CD14-positive monocyte (primary cell): ENCODE measurements at regions not wholly inside any gene's neighbourhood (a gene's known extent, or its start where the extent isn't known, plus 50 kb on each side); places are given as distances from the start of the nearest gene placed in this dataset.

Experiments
- DNase-seq, 3 donors: peaks; one replicate each; pipeline ENCODE4 v3.0.0-alpha.2; 2011 to 2022
- H2AFZ ChIP-seq: 2 replicates; pipeline ENCODE4 v1.6.0; 2012; ENCODE audit warnings: mild to moderate bottlenecking, low read depth, low read length, inconsistent platforms; ENCODE audit not compliant: insufficient read depth, poor library complexity, severe bottlenecking
- H3K27ac ChIP-seq, 2 donors: 1 replicate in 1 of 2; 2 replicates in 1 of 2; pipeline ENCODE4 v1.5.1; 2012 to 2013; ENCODE audit warnings: low read length in 2 of 2, control low read depth in 1 of 2, inconsistent platforms in 1 of 2, low read depth in 1 of 2, mild to moderate bottlenecking in 1 of 2
- H3K27me3 ChIP-seq, 2 donors: one replicate each; pipeline versions ENCODE4 v1.6.0 to v1.6.1; 2011 to 2013; ENCODE audit warnings: low read length in 2 of 2; ENCODE audit not compliant: control insufficient read depth in 2 of 2, insufficient read depth in 2 of 2
- H3K36me3 ChIP-seq, 2 donors: replicated peaks in 1 of 2; 1 replicate in 1 of 2; 2 replicates in 1 of 2; pipeline versions ENCODE4 v1.5.1 to v1.6.1; 2012 to 2013; ENCODE audit warnings: low read length in 2 of 2, control low read depth in 1 of 2, inconsistent platforms in 1 of 2, mild to moderate bottlenecking in 1 of 2; ENCODE audit not compliant: insufficient read depth in 2 of 2, control insufficient read depth in 1 of 2
- H3K4me1 ChIP-seq, 2 donors: 1 replicate in 1 of 2; 2 replicates in 1 of 2; pipeline versions ENCODE4 v1.5.1 to v1.6.1; 2012 to 2013; ENCODE audit warnings: low read length in 2 of 2, control low read depth in 1 of 2, inconsistent platforms in 1 of 2, mild to moderate bottlenecking in 1 of 2, moderate library complexity in 1 of 2; ENCODE audit not compliant: insufficient read depth in 2 of 2, control insufficient read depth in 1 of 2
- H3K4me2 ChIP-seq: replicated peaks from 2 replicates; pipeline ENCODE3; 2012; ENCODE audit warnings: low read length, moderate library complexity, mild to moderate bottlenecking; ENCODE audit not compliant: poor library complexity, severe bottlenecking; ENCODE audit errors: extremely low read depth
- H3K4me3 ChIP-seq, 3 experiments: fragments of 200-600 bp in 1 of 3; sonication (generic) in 1 of 3; replicated peaks in 1 of 3; 1 replicate in 2 of 3; 2 replicates in 1 of 3; pipeline ENCODE4 v1.5.1; 2011 to 2013; ENCODE audit warnings: low read length in 3 of 3, mild to moderate bottlenecking in 3 of 3, control low read depth in 2 of 3, low read depth in 2 of 3, inconsistent platforms in 1 of 3, moderate library complexity in 1 of 3
- H3K79me2 ChIP-seq: 2 replicates; pipeline ENCODE4 v1.6.0; 2012; ENCODE audit warnings: mild to moderate bottlenecking, control low read depth, inconsistent platforms, low read length, moderate library complexity; ENCODE audit not compliant: insufficient read depth
- H3K9ac ChIP-seq: 2 replicates; pipeline ENCODE4 v1.6.0; 2017; ENCODE audit warnings: low read length, mild to moderate bottlenecking; ENCODE audit not compliant: insufficient read depth, poor library complexity, severe bottlenecking
- H3K9me3 ChIP-seq, 2 donors: replicated peaks in 1 of 2; 1 replicate in 1 of 2; 2 replicates in 1 of 2; pipeline versions ENCODE4 v1.5.1 to v1.6.1; 2012 to 2013; ENCODE audit warnings: low read length in 2 of 2, control low read depth in 1 of 2; ENCODE audit not compliant: control insufficient read depth in 1 of 2, insufficient read depth in 1 of 2
- H4K20me1 ChIP-seq: 2 replicates; pipeline ENCODE4 v1.6.0; 2012; ENCODE audit warnings: mild to moderate bottlenecking, low read length, control low read depth, moderate library complexity; ENCODE audit not compliant: insufficient read depth
- H3K27ac Mint-ChIP-seq, 7 donors: one replicate each; pipeline ENCODE4 v1.8.0; 2020; ENCODE audit warnings: mild to moderate bottlenecking in 7 of 7, mixed read lengths in 7 of 7, moderate library complexity in 6 of 7, inconsistent platforms in 2 of 7
- H3K27me3 Mint-ChIP-seq, 3 donors: one replicate each; pipeline ENCODE4 v1.8.0; 2021 to 2022; ENCODE audit warnings: low read depth in 3 of 3, mild to moderate bottlenecking in 3 of 3, mixed read lengths in 3 of 3, moderate library complexity in 3 of 3, inconsistent platforms in 1 of 3
- H3K36me3 Mint-ChIP-seq, 2 donors: one replicate each; pipeline ENCODE4 v1.8.0; 2020; ENCODE audit warnings: mixed read lengths in 2 of 2, inconsistent platforms in 1 of 2, mild to moderate bottlenecking in 1 of 2
- H3K4me1 Mint-ChIP-seq: one replicate; pipeline ENCODE4 v1.8.0; 2020; ENCODE audit warnings: mild to moderate bottlenecking, mixed read lengths
- H3K4me3 Mint-ChIP-seq, 2 donors: one replicate each; pipeline ENCODE4 v1.8.0; 2020; ENCODE audit warnings: mild to moderate bottlenecking in 2 of 2, mixed read lengths in 2 of 2, moderate library complexity in 1 of 2
- H3K9me3 Mint-ChIP-seq, 7 donors: one replicate each; pipeline ENCODE4 v1.8.0; 2020 to 2022; ENCODE audit warnings: mixed read lengths in 7 of 7, mild to moderate bottlenecking in 6 of 7, moderate library complexity in 6 of 7, inconsistent platforms in 2 of 7
- CTCF ChIP-seq: fragments of 200-600 bp; IDR thresholded peaks from one replicate; pipeline ENCODE4 v1.8.0; 2022; ENCODE audit warnings: antibody characterized with exemption, mild to moderate bottlenecking
- WGBS: methylation state at CpG from one replicate; pipeline ENCODE4 v1.1.5; 2013; ENCODE audit warnings: missing lambda C conversion rate; ENCODE audit not compliant: insufficient coverage; 5-methylcytosine and 5-hydroxymethylcytosine counted together
- intact Hi-C, 2 donors: fragments of 100-400 bp; cut with micrococcal nuclease; formaldehyde crosslinking; loops; one replicate each; pipeline versions ENCODE4 v1.15.0 to v1.15.1; 2023

DNA sequence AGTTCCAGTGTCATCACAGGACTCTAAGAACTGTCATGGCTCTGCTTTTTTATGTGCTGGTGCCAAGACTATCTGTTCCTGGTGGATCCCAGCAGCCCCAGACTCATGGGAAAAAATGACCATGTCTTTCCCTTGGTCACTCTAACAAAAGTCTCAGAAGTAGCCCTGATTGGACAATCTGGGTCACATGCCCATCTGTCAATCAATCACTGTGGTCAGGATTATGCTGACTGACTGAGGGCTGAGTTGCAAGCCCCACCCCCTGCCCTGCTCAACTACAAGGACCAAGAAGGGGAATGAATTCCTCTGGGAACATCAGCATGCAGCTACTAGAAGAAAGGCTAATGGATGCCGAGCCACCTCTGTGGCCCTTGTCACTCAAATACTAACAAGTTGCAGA lies 91.6 kb downstream of the EDN3 start:
- Histone ChIP-seq H4K20me1 (no peaks in the 10 kb centered on the region), H3K36me3 (no peaks in the 10 kb centered on the region), H3K9ac (no peak overlapping the region), H3K27me3 (no peaks in the 10 kb centered on the region), H3K4me2 (no peak overlapping the region), H3K79me2 (no peaks in the 10 kb centered on the region), H3K4me1 (no peaks in the 10 kb centered on the region), H3K4me3 (no peak overlapping the region), H2AFZ (no peak overlapping the region), H3K27ac (no peak overlapping the region), H3K9me3 (no peaks in the 10 kb centered on the region)
- H3K4me1 Mint-ChIP-seq, result no peaks in the 10 kb centered on the region
- peaks cover 0 to 3% (median 1%) of the 10 kb centered on the region in 3 donors for H3K27me3 Mint-ChIP-seq
- peaks cover 0 to 2% (median 0%) of the 10 kb centered on the region in 7 donors for H3K9me3 Mint-ChIP-seq
- H3K4me3 Mint-ChIP-seq, result no peak overlapping the region
- DNase-seq, result no peak
- H3K27ac Mint-ChIP-seq, result no peak overlapping the region
- TF ChIP-seq CTCF, result no peak
- H3K36me3 Mint-ChIP-seq, result no peaks in the 10 kb centered on the region
- 80% methylated on average over 1 of the region's 1 CpG for WGBS
- intact Hi-C loops, result no loop called here

- no peaks in the 10 kb centered on the region for H4K20me1 ChIP-seq
- no peaks in the 10 kb centered on the region for H3K36me3 ChIP-seq
- H3K9ac ChIP-seq, result no peak overlapping the region
- Mint-ChIP-seq H3K27ac (no peak overlapping the region), H3K27me3 (peaks cover 0 to 3% (median 1%) of the 10 kb centered on the region in 3 donors), H3K36me3 (no peaks in the 10 kb centered on the region), H3K4me3 (no peak overlapping the region), H3K4me1 (no peaks in the 10 kb centered on the region), H3K9me3 (peaks cover 0 to 2% (median 0%) of the 10 kb centered on the region in 7 donors)
- DNase-seq, result no peak
- H3K9me3 ChIP-seq, result no peaks in the 10 kb centered on the region
- no peaks in the 10 kb centered on the region for H3K27me3 ChIP-seq
- intact Hi-C loops, result no loop called here
- H2AFZ ChIP-seq, result no peak overlapping the region
- 48% methylated on average over 3 of the region's 4 CpGs for WGBS
- no peak overlapping the region for H3K4me2 ChIP-seq
- no peaks in the 10 kb centered on the region for H3K4me1 ChIP-seq
- H3K4me3 ChIP-seq, result no peak overlapping the region
- no peak for TF ChIP-seq CTCF
- no peak overlapping the region for H3K27ac ChIP-seq
- H3K79me2 ChIP-seq, result no peaks in the 10 kb centered on the region
Measured at GRCh38 chr20:59392736-59393135, 92.3 kb downstream of the EDN3 start.
